SK-N-SH (cell line): ENCODE measurements at regions not wholly inside any gene's neighbourhood (a gene's known extent, or its start where the extent isn't known, plus 50 kb on each side); places are given as distances from the start of the nearest gene placed in this dataset.

Experiments
- CTCF ChIA-PET: fragments of 300-600, 350-600 bp; formaldehyde crosslinking; extraction: SDS; loops from one replicate; lab custom pipeline; 2021; lab: Yijun Ruan, JAX
- POLR2A ChIA-PET: fragments of 350-600 bp; sonication (Branson Sonifier 250); formaldehyde crosslinking; extraction: SDS; loops from one replicate; lab custom pipeline; 2020; ENCODE audit warnings: antibody characterized with exemption, inconsistent platforms; lab: Yijun Ruan, JAX
- DNase-seq: peaks from one replicate; pipeline ENCODE4 v3.0.0; 2012
- H2AFZ ChIP-seq: fragments of 200-600 bp; sonication (generic); 2 replicates; pipeline ENCODE4 v1.8.1; 2016; ENCODE audit warnings: antibody characterized with exemption, mild to moderate bottlenecking, low read depth
- H3F3A ChIP-seq: fragments of 200-600 bp; sonication (generic); replicated peaks from 2 replicates; pipeline ENCODE3; 2016; ENCODE audit warnings: antibody characterized with exemption, mild to moderate bottlenecking; ENCODE audit not compliant: insufficient read depth
- H3K27ac ChIP-seq, 2 experiments: fragments of 200-500 bp in 1 of 2; fragments of 200-600 bp in 1 of 2; sonication (Bioruptor generic) in 1 of 2; sonication (generic), shearing (Covaris generic) in 1 of 2; 2 replicates each; pipeline versions ENCODE4 v1.5.1 to v1.6.1; 2014 to 2016; ENCODE audit warnings: low read depth in 2 of 2, inconsistent platforms in 1 of 2, low read length in 1 of 2, mild to moderate bottlenecking in 1 of 2, mixed read lengths in 1 of 2
- H3K27me3 ChIP-seq: fragments of 200-600 bp; sonication (generic), shearing (Covaris generic); 2 replicates; pipeline ENCODE4 v1.6.1; 2016; ENCODE audit warnings: mixed run types; ENCODE audit not compliant: insufficient read depth
- H3K36me3 ChIP-seq, 2 experiments: fragments of 200-500 bp in 1 of 2; fragments of 200-600 bp in 1 of 2; sonication (Bioruptor generic) in 1 of 2; sonication (generic) in 1 of 2; replicated peaks in 1 of 2; 2 replicates each; pipeline versions ENCODE3 to v1.5.1; 2014 to 2016; ENCODE audit warnings: low read length in 1 of 2, mild to moderate bottlenecking in 1 of 2; ENCODE audit not compliant: insufficient read depth in 2 of 2, control insufficient read depth in 1 of 2
- H3K4me1 ChIP-seq, 2 experiments: fragments of 200-500 bp in 1 of 2; fragments of 200-600 bp in 1 of 2; sonication (Bioruptor generic) in 1 of 2; sonication (generic), shearing (Covaris generic) in 1 of 2; 2 replicates each; pipeline versions ENCODE4 v1.5.1 to v1.6.1; 2014 to 2016; ENCODE audit warnings: low read depth in 1 of 2, low read length in 1 of 2, mixed run types in 1 of 2; ENCODE audit not compliant: insufficient read depth in 2 of 2, control insufficient read depth in 1 of 2
- H3K4me2 ChIP-seq: fragments of 200-600 bp; sonication (generic), shearing (Covaris generic); 2 replicates; pipeline ENCODE4 v1.6.1; 2017; ENCODE audit warnings: mixed run types
- H3K4me3 ChIP-seq, 2 experiments: fragments of 200-500 bp in 1 of 2; fragments of 200-600 bp in 1 of 2; sonication (Bioruptor generic) in 1 of 2; sonication (generic), shearing (Covaris generic) in 1 of 2; 2 replicates each; pipeline versions ENCODE4 v1.5.1 to v1.8.1; 2014 to 2016; ENCODE audit warnings: low read depth in 2 of 2, inconsistent platforms in 1 of 2, low read length in 1 of 2, mild to moderate bottlenecking in 1 of 2, mixed read lengths in 1 of 2, moderate library complexity in 1 of 2
- H3K79me2 ChIP-seq: fragments of 200-600 bp; sonication (generic); 2 replicates; pipeline ENCODE4 v1.8.1; 2017; ENCODE audit warnings: mild to moderate bottlenecking; ENCODE audit not compliant: insufficient read depth
- H3K9ac ChIP-seq: fragments of 200-600 bp; sonication (generic); 2 replicates; pipeline ENCODE4 v1.6.1; 2017; ENCODE audit warnings: mixed run types
- H3K9me2 ChIP-seq: fragments of 200-600 bp; sonication (generic); 2 replicates; pipeline ENCODE4 v1.6.1; 2017; ENCODE audit warnings: mixed run types
- H3K9me3 ChIP-seq: fragments of 200-600 bp; sonication (generic); 2 replicates; pipeline ENCODE4 v1.6.1; 2017; ENCODE audit warnings: mixed run types, mild to moderate bottlenecking, moderate library complexity
- H4K20me1 ChIP-seq: fragments of 200-600 bp; sonication (generic); 2 replicates; pipeline ENCODE4 v1.6.1; 2017; ENCODE audit warnings: mild to moderate bottlenecking, mixed run types; ENCODE audit not compliant: insufficient read depth
- ELF1 ChIP-seq: IDR thresholded peaks from 2 replicates; pipeline ENCODE4 v1.4.0; 2012
- EP300 ChIP-seq, 2 experiments: IDR thresholded peaks; 2 replicates each; pipeline versions ENCODE4 v1.4.0 to v1.6.1; 2012; ENCODE audit warnings: borderline replicate concordance in 1 of 2, low read depth in 1 of 2, low read length in 1 of 2
- EZH2phosphoT487 ChIP-seq: fragments of 200-600 bp; sonication (generic); IDR thresholded peaks from 2 replicates; pipeline ENCODE4 v1.6.1; 2017; ENCODE audit warnings: low read depth, mixed run types, mild to moderate bottlenecking, antibody characterized with exemption, moderate library complexity, borderline replicate concordance
- FOSL2 ChIP-seq: IDR thresholded peaks from 2 replicates; pipeline ENCODE4 v1.4.0; 2012; ENCODE audit warnings: low read depth, mild to moderate bottlenecking, moderate library complexity, borderline replicate concordance
- MEF2A ChIP-seq: IDR thresholded peaks from 2 replicates; pipeline ENCODE4 v1.4.0; 2012; ENCODE audit warnings: low read depth, borderline replicate concordance
- POLR2AphosphoS5 ChIP-seq: IDR thresholded peaks from 2 replicates; pipeline ENCODE4 v1.6.1; 2012; ENCODE audit warnings: low read depth, low read length
- RAD21 ChIP-seq: IDR thresholded peaks from 2 replicates; pipeline ENCODE4 v1.6.1; 2012; ENCODE audit warnings: mild to moderate bottlenecking, low read length
- RFX5 ChIP-seq: IDR thresholded peaks from 2 replicates; pipeline ENCODE4 v1.6.1; 2012; ENCODE audit warnings: mild to moderate bottlenecking, improper control_type of control experiment, low read length
- RXRA ChIP-seq: IDR thresholded peaks from 2 replicates; pipeline ENCODE4 v1.4.0; 2012; ENCODE audit warnings: low read depth, mild to moderate bottlenecking, borderline replicate concordance
- SIN3A ChIP-seq: IDR thresholded peaks from 2 replicates; pipeline ENCODE4 v1.6.1; 2012; ENCODE audit warnings: low read depth, mild to moderate bottlenecking, low read length, moderate library complexity, borderline replicate concordance
- TAF1 ChIP-seq: IDR thresholded peaks from 2 replicates; pipeline ENCODE4 v1.6.1; 2012; ENCODE audit warnings: low read depth, mild to moderate bottlenecking, low read length, moderate library complexity, borderline replicate concordance
- TCF12 ChIP-seq: IDR thresholded peaks from 2 replicates; pipeline ENCODE4 v1.4.0; 2012
- TEAD4 ChIP-seq: IDR thresholded peaks from 2 replicates; pipeline ENCODE4 v1.4.0; 2012; ENCODE audit warnings: mild to moderate bottlenecking, borderline replicate concordance; ENCODE audit not compliant: insufficient read depth
- YY1 ChIP-seq: IDR thresholded peaks from 2 replicates; pipeline ENCODE4 v1.4.0; 2012; ENCODE audit warnings: low read depth, mild to moderate bottlenecking
- TF ChIP-seq, protein P1 (sequence below): fragments of 150-350 bp; IDR thresholded peaks from 2 replicates; pipeline ENCODE4 v1.6.1; 2016; ENCODE audit warnings: mild to moderate bottlenecking, low read depth, low read length
- TF ChIP-seq, protein P2 (sequence below): fragments of 200-600 bp; sonication (generic); IDR thresholded peaks from 2 replicates; pipeline ENCODE4 v1.6.1; 2017; ENCODE audit warnings: antibody characterized with exemption, mild to moderate bottlenecking, moderate library complexity
- TF ChIP-seq, protein P3 (sequence below): fragments of 150-350 bp; IDR thresholded peaks from 2 replicates; pipeline ENCODE4 v1.6.1; 2017; ENCODE audit warnings: antibody characterized with exemption, low read length, low read depth, borderline replicate concordance
- TF ChIP-seq, protein P4 (sequence below): IDR thresholded peaks from 2 replicates; pipeline ENCODE4 v1.4.0; 2012; ENCODE audit warnings: low read depth, borderline replicate concordance
- TF ChIP-seq, protein P5 (sequence below): IDR thresholded peaks from 2 replicates; pipeline ENCODE4; 2012

DNA sequence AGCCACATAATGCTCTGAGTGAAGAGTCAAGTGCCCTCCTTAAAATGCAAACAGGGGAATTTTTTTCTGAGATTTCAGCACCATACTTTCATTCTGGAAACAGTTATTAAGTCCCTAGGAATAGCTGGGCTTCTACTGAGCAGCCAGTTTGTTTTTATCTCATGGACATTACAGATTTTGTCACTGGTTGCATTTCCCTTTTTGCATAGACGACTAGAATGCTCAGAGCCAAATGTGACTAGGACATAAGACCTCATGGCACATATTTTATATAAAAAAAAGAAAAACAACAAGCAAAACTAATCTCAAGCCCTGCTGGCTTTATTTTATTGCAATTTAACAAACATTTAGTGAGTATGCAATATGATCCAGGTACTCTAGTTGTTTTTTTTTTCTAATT lies 112.7 kb upstream of the NANOGP8 start (continued):
- TF ChIP-seq MEF2A = no peak
- TF ChIP-seq EP300 (IDR thresholded peaks at IDR 0.05; ENCODE audit: borderline replicate concordance in 1 of 2, low read depth in 1 of 2, low read length in 1 of 2) = no peak
- no peak for TF ChIP-seq YY1
- TF ChIP-seq TAF1 = no peak
- no peak for TF ChIP-seq EZH2phosphoT487
- TF ChIP-seq ELF1 = no peak

DNA sequence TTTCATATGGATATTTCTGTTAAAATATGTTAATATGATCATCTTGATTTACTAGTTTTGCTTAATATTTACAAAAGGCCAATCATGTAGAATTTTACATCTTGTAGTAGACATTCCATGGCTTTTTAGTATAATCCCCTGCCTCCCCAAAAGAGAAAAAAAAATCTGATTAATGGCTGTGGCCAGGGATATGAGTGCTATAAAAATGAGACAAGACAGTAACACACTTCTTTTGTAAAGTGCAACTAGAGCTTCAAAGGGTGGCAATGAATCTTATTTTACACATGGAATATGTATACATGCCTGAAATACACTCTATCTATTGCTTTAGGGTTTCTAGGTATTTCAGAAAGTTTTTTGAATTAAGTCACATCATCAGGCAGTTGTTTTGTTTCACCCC lies 112.2 kb upstream of the NANOGP8 start:
- no peaks in the 10 kb centered on the region for H4K20me1 ChIP-seq
- H3K9me2 ChIP-seq = no peaks in the 10 kb centered on the region
- CTCF ChIA-PET = interaction anchor here (0.9 to 1.7 kb wide), 3 partner anchors 10 to 14 kb away, joined by 3 to 6 read pairs (median 4); no protein-coding TSS in a partner anchor
- no peak overlapping the region for H3K4me3 ChIP-seq
- H3K36me3 ChIP-seq = no peaks in the 10 kb centered on the region
- H3K4me2 ChIP-seq = no peak overlapping the region
- H3K27ac ChIP-seq = no peak overlapping the region
- H3K79me2 ChIP-seq = no peaks in the 10 kb centered on the region
- no peaks in the 10 kb centered on the region for H3K4me1 ChIP-seq
- no peak overlapping the region for H2AFZ ChIP-seq
- no peak overlapping the region for H3K9ac ChIP-seq
- H3F3A ChIP-seq = no peaks in the 10 kb centered on the region
- POLR2A ChIA-PET = no interaction called here
- H3K9me3 ChIP-seq = no peaks in the 10 kb centered on the region
- H3K27me3 ChIP-seq = no peaks in the 10 kb centered on the region
- no peak for DNase-seq
- TF ChIP-seq, protein P1, sequence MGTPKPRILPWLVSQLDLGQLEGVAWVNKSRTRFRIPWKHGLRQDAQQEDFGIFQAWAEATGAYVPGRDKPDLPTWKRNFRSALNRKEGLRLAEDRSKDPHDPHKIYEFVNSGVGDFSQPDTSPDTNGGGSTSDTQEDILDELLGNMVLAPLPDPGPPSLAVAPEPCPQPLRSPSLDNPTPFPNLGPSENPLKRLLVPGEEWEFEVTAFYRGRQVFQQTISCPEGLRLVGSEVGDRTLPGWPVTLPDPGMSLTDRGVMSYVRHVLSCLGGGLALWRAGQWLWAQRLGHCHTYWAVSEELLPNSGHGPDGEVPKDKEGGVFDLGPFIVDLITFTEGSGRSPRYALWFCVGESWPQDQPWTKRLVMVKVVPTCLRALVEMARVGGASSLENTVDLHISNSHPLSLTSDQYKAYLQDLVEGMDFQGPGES = no peak
- TF ChIP-seq, protein P2, sequence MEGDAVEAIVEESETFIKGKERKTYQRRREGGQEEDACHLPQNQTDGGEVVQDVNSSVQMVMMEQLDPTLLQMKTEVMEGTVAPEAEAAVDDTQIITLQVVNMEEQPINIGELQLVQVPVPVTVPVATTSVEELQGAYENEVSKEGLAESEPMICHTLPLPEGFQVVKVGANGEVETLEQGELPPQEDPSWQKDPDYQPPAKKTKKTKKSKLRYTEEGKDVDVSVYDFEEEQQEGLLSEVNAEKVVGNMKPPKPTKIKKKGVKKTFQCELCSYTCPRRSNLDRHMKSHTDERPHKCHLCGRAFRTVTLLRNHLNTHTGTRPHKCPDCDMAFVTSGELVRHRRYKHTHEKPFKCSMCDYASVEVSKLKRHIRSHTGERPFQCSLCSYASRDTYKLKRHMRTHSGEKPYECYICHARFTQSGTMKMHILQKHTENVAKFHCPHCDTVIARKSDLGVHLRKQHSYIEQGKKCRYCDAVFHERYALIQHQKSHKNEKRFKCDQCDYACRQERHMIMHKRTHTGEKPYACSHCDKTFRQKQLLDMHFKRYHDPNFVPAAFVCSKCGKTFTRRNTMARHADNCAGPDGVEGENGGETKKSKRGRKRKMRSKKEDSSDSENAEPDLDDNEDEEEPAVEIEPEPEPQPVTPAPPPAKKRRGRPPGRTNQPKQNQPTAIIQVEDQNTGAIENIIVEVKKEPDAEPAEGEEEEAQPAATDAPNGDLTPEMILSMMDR = no peak
- TF ChIP-seq, protein P3, sequence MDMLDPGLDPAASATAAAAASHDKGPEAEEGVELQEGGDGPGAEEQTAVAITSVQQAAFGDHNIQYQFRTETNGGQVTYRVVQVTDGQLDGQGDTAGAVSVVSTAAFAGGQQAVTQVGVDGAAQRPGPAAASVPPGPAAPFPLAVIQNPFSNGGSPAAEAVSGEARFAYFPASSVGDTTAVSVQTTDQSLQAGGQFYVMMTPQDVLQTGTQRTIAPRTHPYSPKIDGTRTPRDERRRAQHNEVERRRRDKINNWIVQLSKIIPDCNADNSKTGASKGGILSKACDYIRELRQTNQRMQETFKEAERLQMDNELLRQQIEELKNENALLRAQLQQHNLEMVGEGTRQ = no peak
- TF ChIP-seq RFX5 (no peak), EZH2phosphoT487 (no peak), TCF12 (no peak), TAF1 (no peak), RAD21 (no peak), RXRA (no peak), EP300 (IDR thresholded peaks at IDR 0.05; ENCODE audit: borderline replicate concordance in 1 of 2, low read depth in 1 of 2, low read length in 1 of 2) (no peak), SIN3A (no peak), TEAD4 (no peak), MEF2A (no peak), POLR2AphosphoS5 (no peak), FOSL2 (no peak)
- TF ChIP-seq, protein P4, sequence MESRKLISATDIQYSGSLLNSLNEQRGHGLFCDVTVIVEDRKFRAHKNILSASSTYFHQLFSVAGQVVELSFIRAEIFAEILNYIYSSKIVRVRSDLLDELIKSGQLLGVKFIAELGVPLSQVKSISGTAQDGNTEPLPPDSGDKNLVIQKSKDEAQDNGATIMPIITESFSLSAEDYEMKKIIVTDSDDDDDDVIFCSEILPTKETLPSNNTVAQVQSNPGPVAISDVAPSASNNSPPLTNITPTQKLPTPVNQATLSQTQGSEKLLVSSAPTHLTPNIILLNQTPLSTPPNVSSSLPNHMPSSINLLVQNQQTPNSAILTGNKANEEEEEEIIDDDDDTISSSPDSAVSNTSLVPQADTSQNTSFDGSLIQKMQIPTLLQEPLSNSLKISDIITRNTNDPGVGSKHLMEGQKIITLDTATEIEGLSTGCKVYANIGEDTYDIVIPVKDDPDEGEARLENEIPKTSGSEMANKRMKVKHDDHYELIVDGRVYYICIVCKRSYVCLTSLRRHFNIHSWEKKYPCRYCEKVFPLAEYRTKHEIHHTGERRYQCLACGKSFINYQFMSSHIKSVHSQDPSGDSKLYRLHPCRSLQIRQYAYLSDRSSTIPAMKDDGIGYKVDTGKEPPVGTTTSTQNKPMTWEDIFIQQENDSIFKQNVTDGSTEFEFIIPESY = no peak
- TF ChIP-seq, protein P5, sequence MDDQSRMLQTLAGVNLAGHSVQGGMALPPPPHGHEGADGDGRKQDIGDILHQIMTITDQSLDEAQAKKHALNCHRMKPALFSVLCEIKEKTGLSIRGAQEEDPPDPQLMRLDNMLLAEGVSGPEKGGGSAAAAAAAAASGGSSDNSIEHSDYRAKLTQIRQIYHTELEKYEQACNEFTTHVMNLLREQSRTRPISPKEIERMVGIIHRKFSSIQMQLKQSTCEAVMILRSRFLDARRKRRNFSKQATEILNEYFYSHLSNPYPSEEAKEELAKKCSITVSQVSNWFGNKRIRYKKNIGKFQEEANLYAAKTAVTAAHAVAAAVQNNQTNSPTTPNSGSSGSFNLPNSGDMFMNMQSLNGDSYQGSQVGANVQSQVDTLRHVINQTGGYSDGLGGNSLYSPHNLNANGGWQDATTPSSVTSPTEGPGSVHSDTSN = no peak
